HEK293 (cell line): ENCODE measurements at regions not wholly inside any gene's neighbourhood (a gene's known extent, or its start where the extent isn't known, plus 50 kb on each side); places are given as distances from the start of the nearest gene placed in this dataset.

Source experiments
- CTCF ChIA-PET: fragments of 350-600 bp; formaldehyde crosslinking; extraction: SDS; loops from one replicate; lab custom pipeline; 2021; ENCODE audit warnings: antibody characterized with exemption; lab: Yijun Ruan, JAX
- POLR2A ChIA-PET: fragments of 300-600 bp; formaldehyde crosslinking; extraction: SDS; loops from one replicate; lab custom pipeline; 2020; ENCODE audit warnings: antibody characterized with exemption, inconsistent platforms; lab: Yijun Ruan, JAX
- H3K27ac ChIP-seq: fragments of 200-500 bp; sonication (Bioruptor generic); 2 replicates; pipeline ENCODE4 v1.5.1; 2014; ENCODE audit warnings: low read depth, low read length, control low read depth, inconsistent platforms; ENCODE audit errors: extremely low read depth
- H3K36me3 ChIP-seq, 2 experiments: fragments of 200-500 bp in 1 of 2; sonication (Bioruptor generic) in 1 of 2; 1 replicate in 1 of 2; 2 replicates in 1 of 2; pipeline ENCODE4 v1.5.1; 2014 to 2017; ENCODE audit warnings: inconsistent platforms in 2 of 2, low read length in 2 of 2; ENCODE audit not compliant: control insufficient read depth in 2 of 2, insufficient read depth in 1 of 2
- H3K4me1 ChIP-seq: fragments of 200-500 bp; sonication (Bioruptor generic); 2 replicates; pipeline ENCODE4 v1.5.1; 2014; ENCODE audit warnings: mild to moderate bottlenecking, low read length, inconsistent platforms; ENCODE audit not compliant: control insufficient read depth, insufficient read depth
- H3K4me3 ChIP-seq: 2 replicates; pipeline ENCODE4 v1.5.1; 2011; ENCODE audit warnings: low read depth, mild to moderate bottlenecking, control low read depth, low read length, moderate library complexity
- H3K9me3 ChIP-seq: fragments of 200-500 bp; sonication (Bioruptor generic); 2 replicates; pipeline ENCODE4 v1.5.1; 2014; ENCODE audit warnings: low read depth, low read length, inconsistent platforms; ENCODE audit not compliant: control insufficient read depth, insufficient read depth
- ATF2 ChIP-seq: fragments of 450-650 bp; formaldehyde crosslinking; IDR thresholded peaks from 2 replicates; pipeline ENCODE4 v1.5.1; 2016; ENCODE audit warnings: missing biosample characterization, missing genetic modification characterization, low read depth
- EGR2 ChIP-seq: fragments of 450-650 bp; formaldehyde crosslinking; IDR thresholded peaks from 2 replicates; pipeline ENCODE4 v1.5.1; 2016; ENCODE audit warnings: low read depth, missing biosample characterization, missing genetic modification characterization
- GFI1B ChIP-seq: fragments of 450-650 bp; formaldehyde crosslinking; IDR thresholded peaks from 2 replicates; pipeline ENCODE4 v1.5.1; 2016; ENCODE audit warnings: missing biosample characterization, missing genetic modification characterization
- GLI4 ChIP-seq: fragments of 450-650 bp; formaldehyde crosslinking; IDR thresholded peaks from 2 replicates; pipeline ENCODE4 v1.5.1; 2016; ENCODE audit warnings: missing biosample characterization, missing genetic modification characterization
- KLF17 ChIP-seq: fragments of 450-650 bp; formaldehyde crosslinking; IDR thresholded peaks from 2 replicates; pipeline ENCODE4 v1.5.1; 2016; ENCODE audit warnings: missing biosample characterization, missing genetic modification characterization
- KLF8 ChIP-seq: fragments of 450-650 bp; formaldehyde crosslinking; IDR thresholded peaks from 2 replicates; pipeline ENCODE4 v1.5.1; 2016; ENCODE audit warnings: missing biosample characterization, missing genetic modification characterization
- ZBTB11 ChIP-seq: fragments of 450-650 bp; formaldehyde crosslinking; conservative IDR thresholded peaks from 2 replicates; pipeline ENCODE4 v1.5.1; 2016; ENCODE audit warnings: low read depth, missing biosample characterization, missing genetic modification characterization
- ZBTB21 ChIP-seq: fragments of 450-650 bp; formaldehyde crosslinking; IDR thresholded peaks from 2 replicates; pipeline ENCODE4 v1.5.1; 2017; ENCODE audit warnings: missing biosample characterization, missing genetic modification characterization
- ZNF155 ChIP-seq: fragments of 450-650 bp; formaldehyde crosslinking; IDR thresholded peaks from 2 replicates; pipeline ENCODE4 v1.5.1; 2016; ENCODE audit warnings: missing biosample characterization, missing genetic modification characterization
- ZNF16 ChIP-seq: fragments of 450-650 bp; formaldehyde crosslinking; IDR thresholded peaks from 2 replicates; pipeline ENCODE4 v1.5.1; 2016; ENCODE audit warnings: low read depth, missing biosample characterization, missing genetic modification characterization
- ZNF214 ChIP-seq: fragments of 450-650 bp; formaldehyde crosslinking; IDR thresholded peaks from 2 replicates; pipeline ENCODE4 v1.5.1; 2017; ENCODE audit warnings: missing biosample characterization, mild to moderate bottlenecking, missing genetic modification characterization, borderline replicate concordance
- ZNF292 ChIP-seq: fragments of 450-650 bp; formaldehyde crosslinking; IDR thresholded peaks from 2 replicates; pipeline ENCODE4 v1.5.1; 2016; ENCODE audit warnings: low read depth, missing biosample characterization, missing genetic modification characterization, borderline replicate concordance
- ZNF514 ChIP-seq: fragments of 450-650 bp; formaldehyde crosslinking; IDR thresholded peaks from 2 replicates; pipeline ENCODE4 v1.5.1; 2016; ENCODE audit warnings: missing biosample characterization, missing genetic modification characterization
- ZNF585B ChIP-seq: fragments of 450-650 bp; formaldehyde crosslinking; IDR thresholded peaks from 2 replicates; pipeline ENCODE4 v1.5.1; 2016; ENCODE audit warnings: missing biosample characterization, missing genetic modification characterization
- ZNF621 ChIP-seq: fragments of 450-650 bp; formaldehyde crosslinking; IDR thresholded peaks from 2 replicates; pipeline ENCODE4 v1.5.1; 2017; ENCODE audit warnings: missing biosample characterization, missing genetic modification characterization
- ZNF626 ChIP-seq: fragments of 450-650 bp; sonication (Bioruptor Pico); formaldehyde crosslinking; IDR thresholded peaks from 2 replicates; pipeline ENCODE4 v1.5.1; 2018; ENCODE audit warnings: missing biosample characterization, missing genetic modification characterization, inconsistent platforms
- ZNF776 ChIP-seq: fragments of 450-650 bp; formaldehyde crosslinking; IDR thresholded peaks from 2 replicates; pipeline ENCODE4 v1.5.0; 2017; ENCODE audit warnings: missing biosample characterization, missing genetic modification characterization, borderline replicate concordance
- ZNF830 ChIP-seq: fragments of 450-650 bp; IDR thresholded peaks from 2 replicates; pipeline ENCODE4 v1.5.0; 2018; ENCODE audit warnings: missing biosample characterization, missing genetic modification characterization, low read depth, mild to moderate bottlenecking, moderate library complexity
- ZSCAN16 ChIP-seq: fragments of 450-650 bp; formaldehyde crosslinking; IDR thresholded peaks from 2 replicates; pipeline ENCODE4 v1.5.1; 2016; ENCODE audit warnings: missing biosample characterization, missing genetic modification characterization
- ZSCAN18 ChIP-seq: fragments of 450-650 bp; formaldehyde crosslinking; IDR thresholded peaks from 2 replicates; pipeline ENCODE4 v1.5.1; 2016; ENCODE audit warnings: missing biosample characterization, missing genetic modification characterization
- ZSCAN30 ChIP-seq: fragments of 450-650 bp; IDR thresholded peaks from 2 replicates; pipeline ENCODE4 v1.5.1; 2018; ENCODE audit warnings: missing biosample characterization, mild to moderate bottlenecking, missing genetic modification characterization, moderate library complexity

- TF ChIP-seq ZNF621 (tag by site-specific recombination) (no peak), ZNF830 (no peak), ZNF292 (no peak), ZNF514 (tag by site-specific recombination) (no peak), ZBTB11 (tag by site-specific recombination) (no peak), GLI4 (no peak), ATF2 (tag by site-specific recombination) (no peak), ZNF155 (tag by site-specific recombination) (no peak), ZNF16 (tag by site-specific recombination) (no peak), ZNF214 (tag by site-specific recombination) (no peak), EGR2 (no peak)
- Histone ChIP-seq H3K4me1 (no peaks in the 10 kb centered on the region), H3K9me3 (no peaks in the 10 kb centered on the region), H3K27ac (no peak overlapping the region), H3K4me3 (no peak overlapping the region), H3K36me3 (no peaks in the 10 kb centered on the region)
- CTCF ChIA-PET = no interaction called here
- POLR2A ChIA-PET = no interaction called here
Observed at GRCh38 chr3:115204475-115204874, 57.4 kb upstream of the ZBTB20 start.

- no peaks in the 10 kb centered on the region for H3K36me3 ChIP-seq
- CTCF ChIA-PET = interaction anchor here (1.7 kb wide), 1 partner anchor 9 kb away, joined by 7 read pairs; no protein-coding TSS in a partner anchor
- POLR2A ChIA-PET = no interaction called here
Observed at GRCh38 chr3:115208066-115208750, 61.1 kb upstream of the ZBTB20 start.

More at GRCh38 chr3:115208066-115208750, 61.1 kb upstream of the ZBTB20 start:
- Histone ChIP-seq H3K4me1 (no peaks in the 10 kb centered on the region), H3K9me3 (no peaks in the 10 kb centered on the region), H3K4me3 (no peak overlapping the region), H3K27ac (no peak overlapping the region)
- no peak for TF ChIP-seq GFI1B (tag by site-specific recombination)
- no peak for TF ChIP-seq ZSCAN16 (tag by site-specific recombination)
- no peak for TF ChIP-seq KLF8 (tag by site-specific recombination)
- no peak for TF ChIP-seq ZBTB21 (tag by site-specific recombination)
- TF ChIP-seq ZNF514 (tag by site-specific recombination) = no peak
- TF ChIP-seq GLI4 = no peak
- no peak for TF ChIP-seq KLF17 (tag by site-specific recombination)
- TF ChIP-seq ZSCAN18 (tag by site-specific recombination) = no peak
- TF ChIP-seq ZNF776 (tag by site-specific recombination) = no peak
- no peak for TF ChIP-seq ZNF626
- no peak for TF ChIP-seq ZNF585B (tag by site-specific recombination)
- no peak for TF ChIP-seq ZSCAN30 (tag by site-specific recombination)
